NT2/D1 (cell line): ENCODE measurements at regions not wholly inside any gene's neighbourhood (a gene's known extent, or its start where the extent isn't known, plus 50 kb on each side); places are given as distances from the start of the nearest gene placed in this dataset.
"Not testable (repeated sequence)": the region's sequence is repeated elsewhere in the genome, so short reads cannot be mapped to it uniquely, and the experiment has no call there.

Experiments
- DNase-seq: peaks from one replicate; pipeline ENCODE4 v3.0.0-alpha.2; 2011; ENCODE audit warnings: low read depth, low spot score
- H3K27me3 ChIP-seq: 2 replicates; pipeline ENCODE4 v1.6.0; 2011; ENCODE audit warnings: mild to moderate bottlenecking; ENCODE audit not compliant: insufficient read length, insufficient read depth
- H3K36me3 ChIP-seq: 2 replicates; pipeline ENCODE4 v1.6.1; 2011; ENCODE audit warnings: mild to moderate bottlenecking, low read length, mixed read lengths; ENCODE audit not compliant: insufficient read depth, insufficient read length
- H3K4me1 ChIP-seq: 2 replicates; pipeline ENCODE4 v1.5.1; 2011; ENCODE audit not compliant: insufficient read depth, insufficient read length
- H3K4me3 ChIP-seq: 2 replicates; pipeline ENCODE4 v1.5.1; 2011; ENCODE audit warnings: low read depth; ENCODE audit not compliant: insufficient read length
- H3K9ac ChIP-seq: 2 replicates; pipeline ENCODE4 v1.6.0; 2011; ENCODE audit warnings: low read depth; ENCODE audit not compliant: insufficient read length
- H3K9me3 ChIP-seq: 2 replicates; pipeline ENCODE4 v1.5.1; 2011; ENCODE audit warnings: mild to moderate bottlenecking, low read length; ENCODE audit not compliant: insufficient read depth
- SUZ12 ChIP-seq: IDR thresholded peaks from 2 replicates; pipeline ENCODE4 v1.6.1; 2011; ENCODE audit not compliant: insufficient read length, insufficient read depth; ENCODE audit errors: extremely low read depth
- YY1 ChIP-seq: IDR thresholded peaks from 2 replicates; pipeline ENCODE4 v1.6.1; 2011; ENCODE audit not compliant: insufficient read length, insufficient read depth
- ZNF274 ChIP-seq: IDR thresholded peaks from 2 replicates; pipeline ENCODE4 v1.6.1; 2011; ENCODE audit warnings: mild to moderate bottlenecking, low read depth, low read length

DNA sequence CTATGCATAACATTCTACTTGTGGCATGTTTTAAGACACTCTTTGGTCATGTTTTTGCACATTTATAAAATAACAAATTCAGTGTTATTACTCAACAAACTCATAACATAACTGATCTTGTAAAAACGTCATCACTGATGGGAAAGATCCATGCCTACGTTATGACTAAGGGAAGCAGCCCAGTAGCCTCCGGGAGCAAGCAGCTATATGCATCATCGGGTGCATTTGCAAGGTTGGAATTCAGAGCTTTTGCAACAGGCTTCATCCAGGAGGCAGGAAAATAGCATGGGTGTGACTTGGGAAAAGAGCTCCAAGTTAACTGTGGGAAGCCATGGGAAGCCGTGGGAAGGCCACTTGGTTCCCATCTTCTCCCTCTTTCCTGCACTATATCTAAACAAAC, 271.6 kb upstream of the SGK1 start:
- peak; percentile 47 for DNase-seq

DNA sequence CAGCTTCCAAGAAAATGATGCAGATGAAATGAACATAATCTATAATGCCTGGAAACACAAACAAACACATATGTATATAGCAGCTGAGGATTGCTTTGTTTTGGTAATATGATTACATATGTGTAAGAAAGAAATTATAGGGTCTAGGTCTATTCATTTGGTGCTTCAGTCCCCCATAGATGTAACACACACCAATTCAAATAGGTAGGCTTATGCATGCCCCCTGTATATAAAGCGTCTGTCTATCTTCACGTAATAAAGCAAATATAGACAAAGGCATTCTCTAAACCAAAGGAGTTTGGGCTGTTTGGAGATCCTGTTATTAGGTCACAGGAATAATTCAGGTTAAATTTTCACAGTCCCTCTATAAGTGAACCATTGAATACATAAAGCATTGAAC, 270.4 kb upstream of the SGK1 start:
- no peak overlapping the region for H3K9ac ChIP-seq

More for the DNA sequence above, 271.6 kb upstream of the SGK1 start:
- no peak for TF ChIP-seq YY1
- no peak for TF ChIP-seq ZNF274
- Histone ChIP-seq H3K4me3 (no peak overlapping the region), H3K27me3 (no peaks in the 10 kb centered on the region), H3K36me3 (no peaks in the 10 kb centered on the region), H3K9me3 (no peaks in the 10 kb centered on the region), H3K4me1 (peaks cover 2% of the 10 kb centered on the region), H3K9ac (no peak overlapping the region)

GRCh38 chr6:134585517-134585873, 267.6 kb upstream of the SGK1 start:
- Histone ChIP-seq H3K36me3 (no peaks in the 10 kb centered on the region), H3K9me3 (no peaks in the 10 kb centered on the region), H3K4me1 (peaks cover 2% of the 10 kb centered on the region), H3K9ac (no peak overlapping the region), H3K4me3 (no peak overlapping the region), H3K27me3 (no peaks in the 10 kb centered on the region)
- DNase-seq: no peak
- no peak for TF ChIP-seq YY1
- TF ChIP-seq SUZ12: no peak
- TF ChIP-seq ZNF274: no peak

More for the DNA sequence above, 270.4 kb upstream of the SGK1 start:
- Histone ChIP-seq H3K9me3 (no peaks in the 10 kb centered on the region), H3K4me3 (no peak overlapping the region), H3K27me3 (no peaks in the 10 kb centered on the region), H3K36me3 (no peaks in the 10 kb centered on the region), H3K4me1 (peaks cover 2% of the 10 kb centered on the region)
- TF ChIP-seq YY1 (no peak), ZNF274 (no peak), SUZ12 (no peak)
- no peak for DNase-seq

- Histone ChIP-seq H3K9me3 (no peaks in the 10 kb centered on the region), H3K36me3 (no peaks in the 10 kb centered on the region), H3K4me1 (peaks cover 1% of the 10 kb centered on the region), H3K4me3 (no peak overlapping the region), H3K9ac (no peak overlapping the region), H3K27me3 (no peaks in the 10 kb centered on the region)
- DNase-seq: peak; percentile 25
- no peak for TF ChIP-seq YY1
- no peak for TF ChIP-seq SUZ12
- TF ChIP-seq ZNF274: no peak
Observed at GRCh38 chr6:134584847-134585516, 267.1 kb upstream of the SGK1 start.

- no peak overlapping the region for H3K4me3 ChIP-seq
- no peak for DNase-seq
- H3K9ac ChIP-seq: no peak overlapping the region
- H3K9me3 ChIP-seq: no peaks in the 10 kb centered on the region
- H3K4me1 ChIP-seq: no peaks in the 10 kb centered on the region
- TF ChIP-seq ZNF274 (no peak), SUZ12 (no peak), YY1 (no peak)
- no peaks in the 10 kb centered on the region for H3K36me3 ChIP-seq
- H3K27me3 ChIP-seq: no peaks in the 10 kb centered on the region
Observed at GRCh38 chr6:134577998-134578397, 260.1 kb upstream of the SGK1 start.

DNA sequence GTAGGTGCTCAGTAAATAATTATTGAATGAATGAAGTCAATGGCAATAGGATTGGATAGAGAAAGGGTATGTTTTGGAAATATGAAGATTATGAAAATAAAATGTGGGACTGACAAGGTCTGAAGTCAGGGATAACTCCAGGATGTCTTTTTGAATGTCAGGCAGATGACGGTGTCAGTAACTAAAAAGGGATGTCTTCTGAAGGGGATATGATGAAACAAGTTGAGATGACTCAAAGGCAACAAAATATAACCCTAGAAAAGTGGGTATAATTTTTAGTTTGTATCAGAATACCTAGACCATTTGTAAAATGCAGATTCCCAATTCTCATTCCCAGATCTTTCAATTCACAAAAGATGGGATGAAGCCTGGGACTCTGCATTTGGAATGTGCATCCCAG, 257.3 kb upstream of the SGK1 start:
- TF ChIP-seq SUZ12 (no peak), YY1 (no peak), ZNF274 (no peak)
- no peaks in the 10 kb centered on the region for H3K27me3 ChIP-seq
- no peak for DNase-seq
- no peak overlapping the region for H3K9ac ChIP-seq
- H3K36me3 ChIP-seq: no peaks in the 10 kb centered on the region
- no peaks in the 10 kb centered on the region for H3K4me1 ChIP-seq
- H3K4me3 ChIP-seq: no peak overlapping the region
- no peaks in the 10 kb centered on the region for H3K9me3 ChIP-seq

GRCh38 chr6:134574491-134574890, 256.6 kb upstream of the SGK1 start:
- no peak overlapping the region for H3K4me3 ChIP-seq
- no peak for DNase-seq
- no peak overlapping the region for H3K9ac ChIP-seq
- no peaks in the 10 kb centered on the region for H3K27me3 ChIP-seq
- no peaks in the 10 kb centered on the region for H3K36me3 ChIP-seq
- no peaks in the 10 kb centered on the region for H3K9me3 ChIP-seq
- TF ChIP-seq YY1: no peak
- H3K4me1 ChIP-seq: no peaks in the 10 kb centered on the region

- H3K9me3 ChIP-seq, H3K4me1 ChIP-seq, DNase-seq, H3K27me3 ChIP-seq, H3K4me3 ChIP-seq, H3K9ac ChIP-seq, H3K36me3 ChIP-seq: not testable (repeated sequence)
Observed at GRCh38 chr6:134569996-134570395, 252.1 kb upstream of the SGK1 start.
